Endothelial cell of umbilical vein (primary cell): ENCODE measurements at regions not wholly inside any gene's neighbourhood (a gene's known extent, or its start where the extent isn't known, plus 50 kb on each side); places are given as distances from the start of the nearest gene placed in this dataset.

Experiments used
- BruUV-seq: library from RNA; stranded (reverse); fragments of 400-500 nt; replicated peaks from 2 replicates; lab custom pipeline; 2021; lab: Mats Ljungman, UMichigan
- CTCF ChIA-PET: fragments of 300-600, 350-600 bp; sonication (Branson Sonifier 250); formaldehyde crosslinking; loops from one replicate; lab custom pipeline; 2021; ENCODE audit warnings: antibody characterized with exemption, inconsistent platforms; lab: Charles Lee
- POLR2A ChIA-PET: fragments of 300-600, 350-600 bp; sonication (Branson Sonifier 250); formaldehyde crosslinking; loops from one replicate; lab custom pipeline; 2021; ENCODE audit warnings: antibody characterized with exemption, inconsistent platforms; lab: Charles Lee
- DNase-seq: peaks from one replicate; pipeline ENCODE4 v3.0.0-alpha.2; 2011; ENCODE audit warnings: low read depth, low spot score
- FAIRE-seq: peaks from 2 replicates; lab custom pipeline; 2011; peaks lifted over from hg19 to GRCh38; lab: Jason Lieb, UNC
- H2AFZ ChIP-seq: 2 replicates; pipeline ENCODE4 v1.6.0; 2012; ENCODE audit warnings: low read depth, low read length, control low read depth, inconsistent platforms
- H3K27ac ChIP-seq: 2 replicates; pipeline ENCODE4 v1.5.1; 2011; ENCODE audit warnings: low read depth, mild to moderate bottlenecking, control low read depth, low read length, moderate library complexity; ENCODE audit not compliant: insufficient read depth
- H3K27me3 ChIP-seq, 2 experiments: 2 replicates each; pipeline versions ENCODE4 v1.6.0 to v1.6.1; 2011; ENCODE audit warnings: low read length in 2 of 2, mixed read lengths in 1 of 2; ENCODE audit not compliant: control insufficient read depth in 2 of 2, insufficient read depth in 2 of 2
- H3K36me3 ChIP-seq, 2 experiments: 2 replicates in 1 of 2; 3 replicates in 1 of 2; pipeline ENCODE4 v1.5.1; 2011; ENCODE audit warnings: low read length in 2 of 2, mild to moderate bottlenecking in 1 of 2, moderate library complexity in 1 of 2; ENCODE audit not compliant: control insufficient read depth in 2 of 2, insufficient read depth in 2 of 2; ENCODE audit errors: extremely low read depth in 1 of 2
- H3K4me1 ChIP-seq: 3 replicates; pipeline ENCODE4 v1.5.1; 2011; ENCODE audit warnings: mild to moderate bottlenecking, low read length; ENCODE audit not compliant: control insufficient read depth, insufficient read depth; ENCODE audit errors: extremely low read depth
- H3K4me2 ChIP-seq: 2 replicates; pipeline ENCODE4 v1.6.1; 2011; ENCODE audit warnings: low read length, control low read depth, mixed read lengths; ENCODE audit not compliant: insufficient read depth
- H3K4me3 ChIP-seq, 3 experiments: fragments of 200-600 bp in 1 of 3; sonication (generic), shearing (Covaris generic) in 1 of 3; replicated peaks in 1 of 3; 2 replicates each; pipeline ENCODE4 v1.5.1; 2011 to 2016; ENCODE audit warnings: control low read depth in 3 of 3, low read length in 3 of 3, mild to moderate bottlenecking in 2 of 3, inconsistent platforms in 1 of 3, low read depth in 1 of 3, moderate library complexity in 1 of 3; ENCODE audit not compliant: insufficient read depth in 1 of 3
- H3K79me2 ChIP-seq: 2 replicates; pipeline ENCODE4 v1.6.0; 2012; ENCODE audit warnings: low read length, inconsistent platforms; ENCODE audit not compliant: control insufficient read depth, insufficient read depth
- H3K9ac ChIP-seq: replicated peaks from 2 replicates; pipeline ENCODE3; 2011; ENCODE audit warnings: low read length, control low read depth; ENCODE audit not compliant: insufficient read depth; ENCODE audit errors: extremely low read depth
- H3K9me1 ChIP-seq: replicated peaks from 3 replicates; pipeline ENCODE4 v1.6.0; 2011; ENCODE audit warnings: mild to moderate bottlenecking, low read length; ENCODE audit not compliant: control insufficient read depth, insufficient read depth; ENCODE audit errors: extremely low read depth
- H3K9me3 ChIP-seq: replicated peaks from 2 replicates; pipeline ENCODE4 v1.5.1; 2012; ENCODE audit warnings: low read length, inconsistent platforms; ENCODE audit not compliant: control insufficient read depth, insufficient read depth
- H4K20me1 ChIP-seq: replicated peaks from 2 replicates; pipeline ENCODE3; 2011; ENCODE audit warnings: mild to moderate bottlenecking, low read length; ENCODE audit not compliant: control insufficient read depth, insufficient read depth; ENCODE audit errors: extremely low read depth
- CTCF ChIP-seq, 2 donors: IDR thresholded peaks; 1 replicate in 1 of 2; 2 replicates in 1 of 2; pipeline ENCODE4 v1.5.1; 2011; ENCODE audit warnings: low read length in 2 of 2, mild to moderate bottlenecking in 2 of 2, moderate library complexity in 2 of 2, control low read depth in 1 of 2, inconsistent platforms in 1 of 2, low read depth in 1 of 2; ENCODE audit not compliant: insufficient read depth in 1 of 2; ENCODE audit errors: extremely low read depth in 1 of 2
- EZH2 ChIP-seq: IDR thresholded peaks from 2 replicates; pipeline ENCODE4 v1.6.1; 2012; ENCODE audit warnings: borderline replicate concordance, low read depth, mild to moderate bottlenecking, moderate library complexity, low read length, inconsistent platforms; ENCODE audit not compliant: severe bottlenecking
- FOS ChIP-seq: IDR thresholded peaks from 2 replicates; pipeline ENCODE4 v1.6.1; 2011; ENCODE audit warnings: mild to moderate bottlenecking, low read length, moderate library complexity, borderline replicate concordance; ENCODE audit not compliant: insufficient read depth
- GATA2 ChIP-seq: IDR thresholded peaks from 2 replicates; pipeline ENCODE4 v1.7.0; 2011; ENCODE audit warnings: low read depth, mild to moderate bottlenecking, moderate library complexity, mixed read lengths, low read length; ENCODE audit not compliant: insufficient read length, insufficient read depth
- JUN ChIP-seq: IDR thresholded peaks from 2 replicates; pipeline ENCODE4 v1.6.1; 2011; ENCODE audit warnings: borderline replicate concordance, low read depth; ENCODE audit not compliant: insufficient read length, insufficient read depth
- MAX ChIP-seq: IDR thresholded peaks from 2 replicates; pipeline ENCODE4 v1.6.1; 2011; ENCODE audit not compliant: insufficient read depth, insufficient read length
- MYC ChIP-seq: IDR thresholded peaks from one replicate; pipeline ENCODE4 v1.6.1; 2011; ENCODE audit warnings: mild to moderate bottlenecking, low read depth, low read length
- POLR2A ChIP-seq: IDR thresholded peaks from 2 replicates; pipeline ENCODE4 v1.6.1; 2012; ENCODE audit warnings: low read depth, mild to moderate bottlenecking, control low read depth, low read length
- POLR2AphosphoS5 ChIP-seq: IDR thresholded peaks from 2 replicates; pipeline ENCODE4 v1.6.1; 2012; ENCODE audit warnings: low read depth, mild to moderate bottlenecking, control low read depth, low read length, moderate library complexity; ENCODE audit not compliant: insufficient read depth
- dilution Hi-C: fragments of 300-500 bp; cut with MboI; formaldehyde crosslinking; loops from one replicate; pipeline ENCODE4 v1.15.0; 2019; ENCODE audit warnings: low sequenced_read_pairs; ENCODE audit not compliant: extremely low pct_ligation_motif_present
- intact Hi-C: fragments of 100-400 bp; cut with micrococcal nuclease; formaldehyde crosslinking; loops from one replicate; pipeline ENCODE4 v1.10.0; 2022

- no peak overlapping the region for H3K9ac ChIP-seq
- no TSS peak for BruUV-seq
- TF ChIP-seq MYC = no peak
- no peak for TF ChIP-seq JUN
- no peak for TF ChIP-seq FOS
- TF ChIP-seq POLR2AphosphoS5 = no peak
- TF ChIP-seq GATA2 = no peak
- no peak for TF ChIP-seq POLR2A
- TF ChIP-seq EZH2 = no peak
- ChIA-PET POLR2A (no interaction called here), CTCF (no interaction called here)
- no peaks in the 10 kb centered on the region for H3K36me3 ChIP-seq
- FAIRE-seq (no peak), DNase-seq (no peak)
- H3K4me2 ChIP-seq = no peak overlapping the region
- no peaks in the 10 kb centered on the region for H3K4me1 ChIP-seq
- H4K20me1 ChIP-seq = no peaks in the 10 kb centered on the region
- no peak overlapping the region for H2AFZ ChIP-seq
- no peaks in the 10 kb centered on the region for H3K79me2 ChIP-seq
- intact Hi-C loops (no loop called here), dilution Hi-C loops (no loop called here)
- no peaks in the 10 kb centered on the region for H3K9me1 ChIP-seq
- H3K27me3 ChIP-seq = no peaks in the 10 kb centered on the region
- H3K27ac ChIP-seq = no peak overlapping the region
- H3K9me3 ChIP-seq = peaks cover 4% of the 10 kb centered on the region
- H3K4me3 ChIP-seq = no peak overlapping the region
Observed at GRCh38 chr18:78423811-78424210, 555.8 kb upstream of the SALL3 start.

GRCh38 chr18:78424403-78425018 is 555.1 kb upstream of the SALL3 start:
- Histone ChIP-seq H3K9ac (no peak overlapping the region), H3K79me2 (no peaks in the 10 kb centered on the region), H3K9me1 (no peaks in the 10 kb centered on the region), H4K20me1 (no peaks in the 10 kb centered on the region), H3K9me3 (peaks cover 4% of the 10 kb centered on the region), H2AFZ (no peak overlapping the region), H3K4me3 (no peak overlapping the region), H3K4me2 (no peak overlapping the region), H3K36me3 (no peaks in the 10 kb centered on the region), H3K27me3 (no peaks in the 10 kb centered on the region), H3K27ac (no peak overlapping the region), H3K4me1 (no peaks in the 10 kb centered on the region)
- FAIRE-seq (no peak), DNase-seq (no peak)
- ChIA-PET CTCF (no interaction called here), POLR2A (no interaction called here)
- BruUV-seq = no TSS peak
- TF ChIP-seq JUN = no peak
- TF ChIP-seq POLR2A = no peak
- no peak for TF ChIP-seq CTCF (IDR thresholded peaks at IDR 0.05; ENCODE audit: extremely low read depth in 1 of 2, insufficient read depth in 1 of 2, low read depth in 1 of 2, low read length in 2 of 2)
- no peak for TF ChIP-seq EZH2
- TF ChIP-seq GATA2 = no peak
- TF ChIP-seq MYC = no peak
- TF ChIP-seq FOS = no peak
- no peak for TF ChIP-seq MAX
- dilution Hi-C loops (no loop called here), intact Hi-C loops (no loop called here)
